GM19452 (cell line): ENCODE measurements at regions not wholly inside any gene's neighbourhood (a gene's known extent, or its start where the extent isn't known, plus 50 kb on each side); places are given as distances from the start of the nearest gene placed in this dataset.

ENCODE experiments used
- ATAC-seq: cut with Tn5 transposase; IDR thresholded peaks from one replicate; pipeline ENCODE4 v1.9.1; 2021; ENCODE audit not compliant: unreplicated experiment

DNA sequence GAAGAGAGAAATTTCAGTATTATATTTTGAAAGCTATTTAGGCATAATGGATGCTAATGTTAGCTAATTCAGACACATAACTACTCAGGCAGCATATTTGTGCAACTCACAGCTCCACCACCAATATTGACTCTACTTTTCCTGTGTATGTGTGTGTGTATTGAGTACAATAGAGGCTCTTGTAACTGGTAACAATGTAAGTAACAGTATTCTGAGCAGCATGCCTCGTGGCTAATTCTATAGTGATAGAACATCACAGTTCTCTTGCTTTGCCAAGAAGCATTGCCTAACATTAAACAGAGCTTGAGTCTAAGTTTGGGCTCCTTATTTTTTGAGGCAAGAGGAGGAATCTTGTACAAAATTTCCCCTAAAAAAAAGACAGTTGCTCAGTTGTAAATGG is 98.6 kb upstream of the ARHGEF26 start:
- no peak for ATAC-seq

DNA sequence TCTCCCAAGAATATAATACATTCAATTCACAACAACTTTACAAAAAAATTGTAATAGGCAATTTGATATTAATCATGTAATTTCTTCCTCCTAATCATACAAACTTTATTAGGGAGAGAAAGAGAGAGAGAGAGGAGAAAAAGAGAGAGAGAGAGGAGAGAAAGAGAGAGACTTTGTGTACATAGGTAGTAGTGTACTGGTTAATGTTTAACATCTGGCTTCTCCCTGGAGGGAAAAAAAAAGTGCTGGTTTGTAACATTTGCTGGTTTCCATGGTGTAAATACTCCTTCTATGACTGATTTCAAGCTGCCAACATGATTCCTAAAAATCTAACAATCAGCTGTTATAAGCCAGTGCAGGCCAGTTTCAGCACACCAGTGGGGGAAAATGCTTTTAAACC is 98.0 kb upstream of the ARHGEF26 start:
- no peak for ATAC-seq

DNA sequence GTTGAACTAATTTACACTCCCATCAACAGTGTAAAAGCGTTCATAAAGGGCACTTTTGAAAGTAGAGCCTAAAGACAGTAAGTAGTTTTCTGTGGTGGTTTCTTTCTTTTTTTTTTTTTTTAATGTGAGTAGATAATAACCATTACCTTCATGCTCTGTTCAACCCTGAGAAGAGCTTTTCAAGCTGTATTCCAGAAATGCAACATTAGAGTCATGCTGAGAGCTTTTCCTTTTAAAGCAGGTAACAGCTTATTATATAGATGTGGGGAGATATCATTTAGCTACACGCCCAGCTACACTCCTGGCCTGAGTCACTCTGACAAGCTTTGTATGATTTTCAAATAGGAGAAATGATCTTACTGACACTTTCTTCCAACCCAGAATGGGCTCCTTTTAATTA is 96.2 kb upstream of the ARHGEF26 start:
- no peak for ATAC-seq

DNA sequence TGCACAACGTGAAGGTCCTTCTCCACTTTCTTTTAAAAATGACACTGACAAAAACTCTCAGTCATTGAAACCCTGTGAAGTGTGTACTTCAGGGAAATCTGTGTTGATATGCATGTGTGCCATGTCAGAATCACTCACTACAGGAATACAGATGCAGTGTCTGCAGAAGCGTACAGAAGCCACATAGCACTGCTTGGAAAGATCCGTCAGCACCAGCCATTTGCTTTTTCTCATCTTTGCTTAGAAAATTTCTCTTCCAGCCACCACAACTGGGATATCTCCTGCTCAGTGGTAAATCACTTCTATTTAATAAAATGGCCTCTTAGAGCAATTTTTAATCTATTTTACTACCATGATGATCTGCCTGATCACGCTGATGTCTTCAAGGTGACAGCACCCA is 91.3 kb upstream of the ARHGEF26 start:
- ATAC-seq = no peak

DNA sequence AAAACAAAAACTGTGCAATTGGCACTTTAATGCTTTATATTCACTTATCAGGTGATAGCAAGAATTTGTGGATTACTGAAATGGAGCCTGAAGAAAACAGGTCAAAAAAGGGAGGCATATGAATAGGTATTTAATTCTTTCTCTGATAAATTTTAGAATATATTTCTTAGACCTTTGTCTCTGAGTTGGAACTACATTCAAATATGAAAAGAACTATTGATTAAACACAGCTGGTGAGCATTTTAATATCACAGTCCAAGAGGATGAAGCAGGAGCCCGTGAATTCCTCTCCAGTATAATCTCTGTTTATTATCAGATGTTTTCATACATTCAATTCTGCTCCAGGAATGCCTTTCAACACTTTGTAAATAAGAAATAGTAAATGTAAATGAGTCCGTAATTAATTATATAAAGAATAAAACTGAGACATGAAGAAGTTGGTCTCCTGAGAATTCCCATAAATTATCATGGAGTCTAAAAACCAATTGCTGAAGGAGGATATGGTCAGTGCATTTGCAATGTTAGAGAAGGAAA is 86.3 kb upstream of the ARHGEF26 start:
- no peak for ATAC-seq

DNA sequence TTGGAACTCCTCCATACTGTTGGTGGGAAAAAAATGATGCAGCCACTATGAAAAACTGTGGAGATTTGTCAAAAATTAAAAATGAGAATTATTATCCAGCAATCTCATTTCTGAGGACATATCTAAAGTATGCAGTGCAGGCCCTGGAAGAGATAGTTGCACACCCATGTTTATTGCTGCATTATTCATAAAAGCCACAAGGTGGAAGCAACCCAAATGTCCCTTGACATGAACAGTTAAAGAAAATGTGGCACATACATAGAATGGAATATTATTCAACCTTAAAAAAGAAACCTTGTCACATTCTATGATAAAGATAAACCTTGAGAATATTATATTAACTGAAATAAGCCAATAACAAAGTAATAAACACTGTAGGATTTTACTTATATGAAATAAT is 80.9 kb upstream of the ARHGEF26 start:
- ATAC-seq = no peak

DNA sequence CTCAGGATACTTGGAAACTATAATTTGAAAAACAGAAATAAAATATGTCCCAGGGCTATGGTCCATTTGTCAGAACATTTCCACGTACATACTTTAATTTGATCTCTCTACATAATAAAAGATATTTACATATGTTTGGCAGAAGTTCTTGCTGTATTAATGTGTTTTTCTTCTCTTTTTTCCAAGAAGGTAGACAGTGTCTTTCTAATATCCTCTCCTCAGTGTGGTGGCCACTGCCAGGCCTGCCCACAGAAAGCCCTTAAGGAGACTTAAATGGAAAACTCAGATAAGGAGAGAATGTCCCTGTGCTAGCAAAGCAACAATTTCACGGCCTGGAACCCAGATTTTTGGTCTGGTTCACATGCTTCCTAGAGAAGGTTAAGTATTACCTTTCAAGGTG is 76.5 kb upstream of the ARHGEF26 start:
- no peak for ATAC-seq

DNA sequence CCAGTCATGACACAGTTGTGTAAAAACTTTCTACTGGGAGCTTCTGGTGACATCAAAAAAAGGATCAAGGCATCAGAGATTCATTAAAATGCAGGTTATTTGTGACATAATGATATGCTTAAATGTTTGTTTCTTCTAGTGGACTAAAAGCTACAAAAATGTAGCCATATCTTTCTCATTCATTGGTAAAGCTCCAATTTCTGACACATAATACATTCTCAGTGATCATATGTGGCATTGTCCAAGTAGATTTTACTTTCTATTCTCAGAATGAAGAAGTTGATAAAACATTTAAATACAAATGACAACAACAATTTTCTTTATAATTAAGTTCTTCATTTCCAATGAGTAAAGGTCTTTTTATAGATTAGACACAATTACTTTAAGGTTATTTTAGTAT is 71.0 kb upstream of the ARHGEF26 start:
- no peak for ATAC-seq

DNA sequence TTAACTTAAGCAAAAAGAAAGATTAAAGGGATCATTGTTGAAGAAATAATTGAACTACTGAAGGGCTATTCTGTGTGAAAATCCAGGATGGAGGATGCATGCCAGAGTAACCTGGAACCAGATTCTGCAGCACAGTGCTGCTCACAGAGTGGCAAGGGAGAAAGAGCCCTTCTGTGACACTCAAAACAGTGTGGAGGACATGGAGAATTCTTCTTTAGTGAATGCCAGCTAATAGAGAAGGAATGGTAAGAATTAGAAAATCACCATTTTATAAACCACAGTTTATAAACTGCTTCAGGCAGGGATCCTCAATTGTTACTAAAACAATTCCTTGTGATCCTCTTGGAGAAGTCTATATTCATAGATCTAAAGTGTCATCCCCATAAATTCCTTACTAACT is 70.4 kb upstream of the ARHGEF26 start:
- ATAC-seq = no peak

DNA sequence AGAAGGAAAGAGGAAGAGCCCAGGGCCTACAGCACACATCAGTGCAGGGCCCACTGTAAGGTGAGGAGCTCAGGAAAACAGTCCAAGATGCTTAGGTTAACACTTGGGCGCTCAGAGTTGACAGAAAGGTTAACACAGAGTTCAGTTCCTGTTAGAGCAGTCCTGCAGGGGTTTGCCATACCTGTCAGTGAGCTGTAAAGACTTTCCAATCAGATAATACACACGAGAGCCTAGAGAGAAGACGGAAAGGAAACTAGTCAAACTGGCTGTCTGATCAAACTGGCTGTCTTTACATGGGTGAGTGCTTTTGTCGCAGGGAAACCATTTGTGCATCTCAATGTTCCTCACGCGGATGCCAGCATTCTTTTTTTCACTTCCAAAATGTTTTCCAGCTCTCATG is 61.4 kb upstream of the ARHGEF26 start:
- no peak for ATAC-seq

DNA sequence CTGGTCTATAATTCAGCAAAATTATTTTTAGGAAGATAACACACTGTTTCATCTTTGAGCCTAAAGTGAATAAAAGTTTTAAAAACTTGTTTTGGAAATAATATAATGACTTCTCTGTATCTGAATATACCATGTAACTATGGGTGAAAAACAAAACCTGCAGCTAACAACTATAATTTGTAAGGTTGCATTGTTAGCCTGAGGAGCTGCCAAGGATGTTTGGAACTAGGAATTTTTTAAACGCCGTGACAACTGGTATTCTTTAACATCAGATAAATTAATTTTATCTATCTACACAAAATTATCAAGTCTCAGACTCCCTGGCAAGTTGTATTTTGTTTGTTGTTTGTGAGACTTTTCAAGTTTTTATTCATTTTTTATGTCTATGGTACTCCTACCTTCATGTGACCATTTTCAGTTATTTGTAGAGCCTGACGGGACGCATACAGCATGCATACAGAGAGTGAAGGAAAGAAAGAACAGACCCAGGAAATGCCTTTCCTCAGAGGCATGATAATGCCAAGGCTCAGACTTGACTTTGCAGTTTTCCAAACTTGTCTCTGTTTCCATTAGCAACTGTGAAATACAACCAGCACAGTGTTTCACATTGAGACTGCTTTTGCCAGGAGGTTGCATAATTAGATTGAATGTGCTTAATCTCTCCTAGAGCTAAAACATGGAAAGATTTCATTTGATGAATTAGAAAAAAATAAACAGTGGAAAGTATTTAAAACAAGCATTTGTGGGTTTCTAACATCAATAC is 60.8 kb upstream of the ARHGEF26 start:
- ATAC-seq = no peak

DNA sequence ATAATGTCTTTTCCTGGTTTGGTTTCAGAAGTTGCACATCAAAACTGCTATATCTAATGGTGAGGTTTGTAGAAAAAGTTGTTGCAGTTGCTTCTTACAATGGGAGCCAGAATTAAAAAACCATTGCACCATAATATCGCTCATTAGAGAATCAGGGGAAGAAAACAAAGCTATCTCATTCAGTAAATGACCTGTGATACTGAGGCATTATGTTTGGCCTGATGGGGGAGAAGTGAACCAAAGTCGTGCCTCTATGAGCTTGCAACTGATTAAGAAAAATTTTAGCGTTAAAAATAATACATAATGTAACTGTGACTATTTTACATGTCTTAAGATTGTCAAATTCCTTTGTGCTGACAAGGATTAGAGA is 60.2 kb upstream of the ARHGEF26 start:
- no peak for ATAC-seq

DNA sequence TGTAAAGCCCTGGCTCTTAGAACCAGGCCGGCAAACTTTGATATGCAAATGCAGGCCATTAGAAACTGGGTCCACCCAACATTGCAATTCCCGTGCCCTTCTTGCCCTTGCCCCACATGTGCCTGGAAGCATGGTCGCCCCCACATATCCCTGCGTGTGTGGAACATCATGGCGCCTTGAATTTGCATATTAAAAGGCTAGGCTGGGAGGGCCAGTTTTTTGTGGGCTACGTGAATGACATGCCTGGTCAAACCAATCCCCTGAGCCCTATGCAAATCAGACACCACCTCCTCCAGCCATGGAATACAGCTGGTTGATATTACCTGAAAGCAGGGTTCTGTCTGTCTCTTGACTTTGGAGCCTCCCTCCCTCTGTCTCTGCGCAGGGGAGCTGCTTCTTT is 58.7 kb upstream of the ARHGEF26 start:
- ATAC-seq = no peak

DNA sequence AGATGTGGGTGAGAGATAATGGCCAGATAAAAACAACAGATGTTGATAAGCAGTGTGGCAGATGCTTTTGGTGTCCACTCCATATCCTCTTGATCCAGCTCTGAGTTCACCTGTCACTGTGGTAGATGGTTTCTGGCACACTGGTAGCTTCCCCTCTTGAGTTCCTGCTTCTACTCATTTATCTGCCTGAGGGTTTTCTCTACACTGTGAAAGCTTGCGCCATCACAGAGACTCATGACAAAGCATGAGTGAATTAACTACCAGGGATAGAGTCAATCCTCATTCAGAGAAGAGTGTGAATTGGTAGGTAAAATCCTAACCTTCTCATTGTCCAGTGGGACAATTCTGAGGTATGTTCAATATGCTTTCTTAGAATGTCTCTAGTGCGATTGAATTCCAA is 50.0 kb upstream of the ARHGEF26 start:
- ATAC-seq = no peak
